HEK293 (cell line): ENCODE measurements at regions not wholly inside any gene's neighbourhood (a gene's known extent, or its start where the extent isn't known, plus 50 kb on each side); places are given as distances from the start of the nearest gene placed in this dataset.

Experiments used
- CTCF ChIA-PET: fragments of 350-600 bp; formaldehyde crosslinking; extraction: SDS; loops from one replicate; lab custom pipeline; 2021; ENCODE audit warnings: antibody characterized with exemption; lab: Yijun Ruan, JAX
- POLR2A ChIA-PET: fragments of 300-600 bp; formaldehyde crosslinking; extraction: SDS; loops from one replicate; lab custom pipeline; 2020; ENCODE audit warnings: antibody characterized with exemption, inconsistent platforms; lab: Yijun Ruan, JAX
- H3K27ac ChIP-seq: fragments of 200-500 bp; sonication (Bioruptor generic); 2 replicates; pipeline ENCODE4 v1.5.1; 2014; ENCODE audit warnings: low read depth, low read length, control low read depth, inconsistent platforms; ENCODE audit errors: extremely low read depth
- H3K36me3 ChIP-seq, 2 experiments: fragments of 200-500 bp in 1 of 2; sonication (Bioruptor generic) in 1 of 2; 1 replicate in 1 of 2; 2 replicates in 1 of 2; pipeline ENCODE4 v1.5.1; 2014 to 2017; ENCODE audit warnings: inconsistent platforms in 2 of 2, low read length in 2 of 2; ENCODE audit not compliant: control insufficient read depth in 2 of 2, insufficient read depth in 1 of 2
- H3K4me1 ChIP-seq: fragments of 200-500 bp; sonication (Bioruptor generic); 2 replicates; pipeline ENCODE4 v1.5.1; 2014; ENCODE audit warnings: mild to moderate bottlenecking, low read length, inconsistent platforms; ENCODE audit not compliant: control insufficient read depth, insufficient read depth
- H3K4me3 ChIP-seq: 2 replicates; pipeline ENCODE4 v1.5.1; 2011; ENCODE audit warnings: low read depth, mild to moderate bottlenecking, control low read depth, low read length, moderate library complexity
- H3K9me3 ChIP-seq: fragments of 200-500 bp; sonication (Bioruptor generic); 2 replicates; pipeline ENCODE4 v1.5.1; 2014; ENCODE audit warnings: low read depth, low read length, inconsistent platforms; ENCODE audit not compliant: control insufficient read depth, insufficient read depth
- EGR2 ChIP-seq: fragments of 450-650 bp; formaldehyde crosslinking; IDR thresholded peaks from 2 replicates; pipeline ENCODE4 v1.5.1; 2016; ENCODE audit warnings: low read depth, missing biosample characterization, missing genetic modification characterization
- FEZF1 ChIP-seq: fragments of 450-650 bp; formaldehyde crosslinking; IDR thresholded peaks from 2 replicates; pipeline ENCODE4 v1.5.1; 2016; ENCODE audit warnings: missing biosample characterization, missing genetic modification characterization
- HOXA7 ChIP-seq: sonication (generic); formaldehyde crosslinking; IDR thresholded peaks from 2 replicates; pipeline ENCODE4 v1.8.1; 2022; ENCODE audit warnings: missing genetic modification reagents, borderline replicate concordance
- MZF1 ChIP-seq: fragments of 450-650 bp; formaldehyde crosslinking; IDR thresholded peaks from 2 replicates; pipeline ENCODE4 v1.5.1; 2017; ENCODE audit warnings: missing biosample characterization, missing genetic modification characterization, borderline replicate concordance
- ZBTB21 ChIP-seq: fragments of 450-650 bp; formaldehyde crosslinking; IDR thresholded peaks from 2 replicates; pipeline ENCODE4 v1.5.1; 2017; ENCODE audit warnings: missing biosample characterization, missing genetic modification characterization
- ZFHX2 ChIP-seq: fragments of 450-650 bp; formaldehyde crosslinking; conservative IDR thresholded peaks from 2 replicates; pipeline ENCODE4 v1.5.1; 2016; ENCODE audit warnings: missing biosample characterization, missing genetic modification characterization
- ZFP37 ChIP-seq: fragments of 450-650 bp; formaldehyde crosslinking; IDR thresholded peaks from 2 replicates; pipeline ENCODE4 v1.5.1; 2016; ENCODE audit warnings: missing biosample characterization, missing genetic modification characterization
- ZIC2 ChIP-seq: fragments of 450-650 bp; formaldehyde crosslinking; IDR thresholded peaks from 2 replicates; pipeline ENCODE4 v1.5.1; 2016; ENCODE audit warnings: missing biosample characterization, missing genetic modification characterization
- ZNF148 ChIP-seq: fragments of 450-650 bp; formaldehyde crosslinking; IDR thresholded peaks from 2 replicates; pipeline ENCODE4 v1.5.0; 2017; ENCODE audit warnings: missing biosample characterization, missing genetic modification characterization, borderline replicate concordance
- ZNF280D ChIP-seq: fragments of 450-650 bp; formaldehyde crosslinking; IDR thresholded peaks from 2 replicates; pipeline ENCODE4 v1.5.1; 2016; ENCODE audit warnings: missing biosample characterization, missing genetic modification characterization
- ZNF341 ChIP-seq: fragments of 450-650 bp; formaldehyde crosslinking; IDR thresholded peaks from 2 replicates; pipeline ENCODE4; 2016; ENCODE audit warnings: low read depth, missing biosample characterization, missing genetic modification characterization
- ZNF354C ChIP-seq: fragments of 450-650 bp; formaldehyde crosslinking; IDR thresholded peaks from 2 replicates; pipeline ENCODE4 v1.5.1; 2016; ENCODE audit warnings: missing biosample characterization, missing genetic modification characterization, low read depth, borderline replicate concordance
- ZNF362 ChIP-seq: fragments of 450-650 bp; formaldehyde crosslinking; IDR thresholded peaks from 2 replicates; pipeline ENCODE4 v1.5.1; 2016; ENCODE audit warnings: missing biosample characterization, missing genetic modification characterization
- ZNF404 ChIP-seq: fragments of 450-650 bp; formaldehyde crosslinking; IDR thresholded peaks from 2 replicates; pipeline ENCODE4 v1.5.1; 2017; ENCODE audit warnings: missing biosample characterization, missing genetic modification characterization
- ZNF426 ChIP-seq: fragments of 450-650 bp; formaldehyde crosslinking; IDR thresholded peaks from 2 replicates; pipeline ENCODE4 v1.5.1; 2017; ENCODE audit warnings: missing biosample characterization, missing genetic modification characterization, mild to moderate bottlenecking, inconsistent platforms, moderate library complexity
- ZNF558 ChIP-seq: fragments of 450-650 bp; formaldehyde crosslinking; IDR thresholded peaks from 2 replicates; pipeline ENCODE4 v1.5.1; 2016; ENCODE audit warnings: missing biosample characterization, missing genetic modification characterization
- ZNF658 ChIP-seq: fragments of 450-650 bp; formaldehyde crosslinking; IDR thresholded peaks from 2 replicates; pipeline ENCODE4; 2016; ENCODE audit warnings: missing biosample characterization, missing genetic modification characterization
- ZNF843 ChIP-seq: fragments of 450-650 bp; formaldehyde crosslinking; IDR thresholded peaks from 2 replicates; pipeline ENCODE4 v1.5.1; 2016; ENCODE audit warnings: missing biosample characterization, missing genetic modification characterization
- ZSCAN4 ChIP-seq: fragments of 450-650 bp; formaldehyde crosslinking; IDR thresholded peaks from 2 replicates; pipeline ENCODE4 v1.5.1; 2017; ENCODE audit warnings: missing biosample characterization, missing genetic modification characterization
- ZSCAN5A ChIP-seq: fragments of 450-650 bp; formaldehyde crosslinking; IDR thresholded peaks from 2 replicates; pipeline ENCODE4 v1.5.1; 2016; ENCODE audit warnings: missing biosample characterization, missing genetic modification characterization
- TF ChIP-seq, protein P1 (sequence below): sonication (generic); formaldehyde crosslinking; IDR thresholded peaks from 2 replicates; pipeline ENCODE4 v1.8.1; 2022; ENCODE audit warnings: mild to moderate bottlenecking, moderate library complexity, missing genetic modification reagents
- TF ChIP-seq, protein P2 (sequence below): fragments of 450-650 bp; formaldehyde crosslinking; IDR thresholded peaks from 2 replicates; pipeline ENCODE4 v1.5.1; 2016; ENCODE audit warnings: missing biosample characterization, missing genetic modification characterization

GRCh38 chr6:163645560-163645959 is 231.0 kb downstream of the QKI start (continued):
- TF ChIP-seq ZNF280D (tag by site-specific recombination) (no peak), HOXA7 (CRISPR knock-in tag) (no peak), MZF1 (tag by site-specific recombination) (no peak), FEZF1 (no peak)

DNA sequence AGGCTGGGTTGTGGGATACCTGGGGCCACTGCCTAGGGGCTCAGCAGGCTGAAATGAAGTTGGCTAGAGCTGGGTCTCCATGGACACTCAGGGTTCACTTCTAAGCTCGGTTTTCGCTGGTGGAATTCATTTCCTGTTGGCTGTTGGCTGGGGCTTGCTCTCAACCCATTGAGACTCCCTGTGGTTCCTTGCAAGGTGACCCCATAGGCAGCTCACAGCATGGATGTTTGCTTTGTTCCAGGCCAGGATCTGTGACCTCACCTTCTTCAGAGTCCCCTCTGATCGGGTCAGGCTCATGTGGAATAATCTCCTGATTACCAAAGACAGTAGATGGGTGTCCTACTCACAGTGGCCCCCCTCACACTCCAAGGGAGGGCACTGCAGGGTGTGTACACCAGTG is 229.3 kb downstream of the QKI start:
- no peak overlapping the region for H3K4me3 ChIP-seq
- CTCF ChIA-PET: interaction anchor here (0.6 kb wide), 1 partner anchor 8 kb away, joined by 3 read pairs; no protein-coding TSS in a partner anchor
- no peaks in the 10 kb centered on the region for H3K9me3 ChIP-seq
- no peak for TF ChIP-seq ZSCAN4
- no peak for TF ChIP-seq ZFP37 (tag by site-specific recombination)
- no peak for TF ChIP-seq ZNF558 (tag by site-specific recombination)
- TF ChIP-seq HOXA7 (CRISPR knock-in tag): no peak
- TF ChIP-seq ZSCAN5A (tag by site-specific recombination): no peak
- TF ChIP-seq ZIC2 (tag by site-specific recombination): peak; percentile 86
- no peak for TF ChIP-seq ZNF426 (tag by site-specific recombination)
- no peak overlapping the region for H3K27ac ChIP-seq
- POLR2A ChIA-PET: no interaction called here
- no peaks in the 10 kb centered on the region for H3K36me3 ChIP-seq
- H3K4me1 ChIP-seq: no peaks in the 10 kb centered on the region

DNA sequence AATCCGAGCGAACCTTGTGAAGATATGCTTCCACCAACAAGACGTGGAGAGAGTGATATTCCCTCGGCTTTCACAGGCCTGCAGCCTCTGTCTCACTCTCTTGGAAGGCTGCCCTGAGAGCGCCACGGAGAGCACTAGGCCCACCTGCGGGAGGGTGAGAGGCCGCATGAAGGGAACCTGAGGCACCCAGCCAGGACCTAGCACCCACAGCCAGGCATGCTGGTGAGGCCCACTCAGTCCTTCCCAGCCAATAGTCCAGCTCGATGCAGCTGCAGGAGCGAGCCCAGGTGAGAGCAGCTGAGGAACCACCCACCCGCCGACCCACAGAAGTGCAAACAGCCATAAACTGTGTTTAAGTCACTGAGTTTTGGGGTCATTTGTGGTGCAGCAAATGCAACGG is 227.2 kb downstream of the QKI start:
- H3K9me3 ChIP-seq: no peaks in the 10 kb centered on the region
- no peak overlapping the region for H3K4me3 ChIP-seq
- no peak overlapping the region for H3K27ac ChIP-seq
- ChIA-PET CTCF (no interaction called here), POLR2A (no interaction called here)
- H3K36me3 ChIP-seq: no peaks in the 10 kb centered on the region
- H3K4me1 ChIP-seq: no peaks in the 10 kb centered on the region
- TF ChIP-seq, protein P1, sequence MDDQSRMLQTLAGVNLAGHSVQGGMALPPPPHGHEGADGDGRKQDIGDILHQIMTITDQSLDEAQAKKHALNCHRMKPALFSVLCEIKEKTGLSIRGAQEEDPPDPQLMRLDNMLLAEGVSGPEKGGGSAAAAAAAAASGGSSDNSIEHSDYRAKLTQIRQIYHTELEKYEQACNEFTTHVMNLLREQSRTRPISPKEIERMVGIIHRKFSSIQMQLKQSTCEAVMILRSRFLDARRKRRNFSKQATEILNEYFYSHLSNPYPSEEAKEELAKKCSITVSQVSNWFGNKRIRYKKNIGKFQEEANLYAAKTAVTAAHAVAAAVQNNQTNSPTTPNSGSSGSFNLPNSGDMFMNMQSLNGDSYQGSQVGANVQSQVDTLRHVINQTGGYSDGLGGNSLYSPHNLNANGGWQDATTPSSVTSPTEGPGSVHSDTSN (CRISPR knock-in tag): no peak
- no peak for TF ChIP-seq ZNF341 (tag by site-specific recombination)
- TF ChIP-seq, protein P2, sequence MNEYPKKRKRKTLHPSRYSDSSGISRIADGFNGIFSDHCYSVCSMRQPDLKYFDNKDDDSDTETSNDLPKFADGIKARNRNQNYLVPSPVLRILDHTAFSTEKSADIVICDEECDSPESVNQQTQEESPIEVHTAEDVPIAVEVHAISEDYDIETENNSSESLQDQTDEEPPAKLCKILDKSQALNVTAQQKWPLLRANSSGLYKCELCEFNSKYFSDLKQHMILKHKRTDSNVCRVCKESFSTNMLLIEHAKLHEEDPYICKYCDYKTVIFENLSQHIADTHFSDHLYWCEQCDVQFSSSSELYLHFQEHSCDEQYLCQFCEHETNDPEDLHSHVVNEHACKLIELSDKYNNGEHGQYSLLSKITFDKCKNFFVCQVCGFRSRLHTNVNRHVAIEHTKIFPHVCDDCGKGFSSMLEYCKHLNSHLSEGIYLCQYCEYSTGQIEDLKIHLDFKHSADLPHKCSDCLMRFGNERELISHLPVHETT (tag by site-specific recombination): no peak
- no peak for TF ChIP-seq ZNF404 (tag by site-specific recombination)
- TF ChIP-seq EGR2 (tag by site-specific recombination): no peak
- TF ChIP-seq ZNF843: no peak
- no peak for TF ChIP-seq ZBTB21 (tag by site-specific recombination)
- TF ChIP-seq ZNF354C (tag by site-specific recombination): no peak
- no peak for TF ChIP-seq ZNF658
- TF ChIP-seq ZNF362 (tag by site-specific recombination): no peak
- TF ChIP-seq ZFHX2 (tag by site-specific recombination): no peak
- TF ChIP-seq ZNF148 (tag by site-specific recombination): no peak
